GM21390 (cell line): ENCODE measurements at regions not wholly inside any gene's neighbourhood (a gene's known extent, or its start where the extent isn't known, plus 50 kb on each side); places are given as distances from the start of the nearest gene placed in this dataset.

Experiments
- ATAC-seq: cut with Tn5 transposase; IDR thresholded peaks from one replicate; pipeline ENCODE4 v1.9.1; 2021; ENCODE audit not compliant: unreplicated experiment

DNA sequence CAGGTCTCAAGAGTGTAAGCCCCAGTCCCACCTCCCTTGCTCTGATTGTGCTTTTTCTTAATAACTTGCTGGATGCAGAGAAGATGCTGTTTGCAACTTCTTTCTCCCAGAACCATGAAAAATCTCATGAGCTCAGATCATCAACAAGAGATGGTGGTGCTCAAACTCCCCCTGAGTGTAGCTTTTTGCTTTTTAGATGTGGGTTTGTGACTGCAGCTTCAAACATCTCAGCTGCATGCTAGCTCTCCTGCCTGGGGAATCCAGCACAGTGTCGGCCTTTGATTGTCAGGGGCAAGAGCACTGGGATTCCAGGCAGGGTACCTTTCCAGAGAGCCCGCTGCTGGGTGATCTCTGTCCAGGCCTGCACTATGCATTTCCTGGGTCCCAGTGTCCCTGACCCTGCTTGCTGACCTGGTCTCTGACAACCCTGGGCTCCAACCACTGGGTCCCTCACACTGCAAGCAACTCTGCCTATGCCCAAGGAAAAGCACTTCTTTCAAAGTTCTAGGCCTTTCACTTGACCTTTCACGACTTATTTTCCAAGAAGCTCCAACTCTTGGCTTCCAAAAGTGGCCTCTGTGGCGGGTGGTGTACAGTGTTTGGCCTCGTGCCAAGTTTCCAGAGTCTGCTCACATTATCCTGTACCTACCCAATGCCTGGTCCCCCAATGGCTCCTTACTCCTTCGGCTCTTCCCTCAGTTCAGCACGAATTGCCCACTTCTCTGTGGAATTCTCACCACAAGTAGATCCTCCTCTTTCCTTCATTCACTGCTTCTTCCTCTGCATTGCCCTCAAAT, 69.7 kb upstream of the LY86 start:
- ATAC-seq, result no peak

DNA sequence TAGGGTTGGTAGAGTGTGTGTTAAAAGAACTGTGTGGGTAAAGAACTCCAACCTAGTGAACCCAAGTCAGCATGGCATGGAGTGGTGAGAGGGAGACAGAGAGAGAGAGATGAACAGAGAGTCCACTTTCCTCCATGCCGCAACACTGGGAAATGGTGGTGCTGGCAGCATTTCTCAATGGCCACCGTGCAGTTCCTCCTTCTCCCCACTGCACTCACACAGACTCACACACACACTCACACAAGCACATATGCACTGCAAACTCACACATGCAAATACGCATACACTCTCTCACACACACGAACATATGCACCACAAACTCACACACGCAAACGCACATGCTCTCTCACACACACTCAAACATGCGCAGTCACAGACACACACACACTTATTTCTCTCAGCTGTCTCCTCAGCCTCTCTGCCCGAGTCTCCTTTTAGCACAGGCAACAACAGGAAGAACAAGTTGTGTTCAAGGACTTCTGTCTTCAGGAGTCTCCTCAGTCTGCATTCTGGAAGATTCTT, 66.5 kb upstream of the LY86 start:
- ATAC-seq, result no peak

DNA sequence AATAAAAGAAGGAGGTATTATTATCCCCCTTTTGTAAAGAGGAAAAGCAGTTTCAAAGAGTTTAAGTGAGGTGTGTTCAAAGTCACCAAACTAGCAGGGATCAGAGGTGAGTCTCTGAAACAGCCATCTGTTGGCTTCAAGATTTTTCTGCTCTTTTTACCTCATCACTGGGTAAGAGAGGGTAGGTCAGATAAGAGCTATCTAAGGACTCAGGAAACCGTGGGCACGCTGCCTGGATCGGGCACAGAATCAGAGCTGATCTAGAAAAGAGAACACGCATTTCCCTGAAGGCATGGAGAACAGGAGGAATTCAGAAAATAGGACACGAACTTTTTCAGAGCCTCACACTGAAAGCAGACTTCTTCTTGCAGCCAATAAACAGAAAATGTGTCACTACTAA, 65.8 kb upstream of the LY86 start:
- ATAC-seq, result no peak

DNA sequence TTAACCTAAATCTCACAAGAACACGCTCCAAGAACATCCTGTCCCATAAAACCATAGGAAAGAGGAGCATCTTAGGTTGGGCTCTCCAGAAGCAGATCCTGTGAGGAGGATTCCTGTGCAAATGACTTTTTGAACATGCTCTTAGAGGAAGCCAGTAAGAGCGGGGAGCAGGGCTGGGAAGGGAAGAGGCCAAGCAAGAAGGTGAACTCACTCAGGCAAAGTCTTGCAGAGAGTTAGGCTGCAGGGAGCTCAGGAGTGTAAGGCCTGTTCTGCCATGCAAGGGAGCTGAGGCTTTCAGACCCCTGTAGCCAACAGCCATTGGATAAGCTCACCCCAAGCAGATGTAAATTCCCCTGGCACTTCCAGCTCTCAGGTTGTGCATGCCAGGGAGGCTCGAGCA, 63.6 kb upstream of the LY86 start:
- no peak for ATAC-seq

DNA sequence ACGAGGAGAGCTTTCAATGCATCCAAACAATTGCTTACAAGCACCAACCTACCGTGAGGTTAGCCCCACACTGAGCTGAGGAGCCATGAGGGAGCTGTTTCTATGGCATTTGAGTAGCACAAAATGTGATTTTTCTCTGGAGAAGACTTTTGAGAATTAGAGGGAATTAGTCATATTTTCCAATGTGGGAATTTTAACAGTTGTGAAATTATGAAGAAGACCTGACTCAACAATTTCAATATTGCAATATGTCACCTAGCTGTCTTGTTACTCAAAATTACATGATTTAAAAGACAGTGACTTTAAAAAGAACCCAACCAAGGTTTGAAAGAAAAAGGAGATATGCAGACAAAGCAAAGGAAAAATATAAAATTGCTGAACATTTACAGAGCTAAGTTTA, 62.6 kb upstream of the LY86 start:
- ATAC-seq, result no peak

DNA sequence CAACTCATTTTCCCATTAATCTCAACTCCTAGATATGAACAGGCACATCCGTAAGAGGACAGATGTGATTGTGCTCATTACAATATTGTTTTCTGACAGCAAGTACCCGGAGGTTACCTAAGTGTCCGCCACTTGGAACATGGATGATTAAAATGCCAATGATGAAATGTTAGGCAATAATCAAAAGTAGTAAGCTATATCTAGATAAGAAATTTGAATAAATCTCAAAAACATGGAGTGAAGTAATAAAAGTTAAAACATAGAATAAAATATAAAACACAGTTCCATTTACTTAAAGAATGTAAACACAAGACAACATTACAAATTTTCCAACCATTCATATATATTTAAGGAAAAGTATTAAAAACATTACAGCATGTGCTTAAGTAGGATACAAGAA, 59.2 kb upstream of the LY86 start:
- ATAC-seq, result no peak

DNA sequence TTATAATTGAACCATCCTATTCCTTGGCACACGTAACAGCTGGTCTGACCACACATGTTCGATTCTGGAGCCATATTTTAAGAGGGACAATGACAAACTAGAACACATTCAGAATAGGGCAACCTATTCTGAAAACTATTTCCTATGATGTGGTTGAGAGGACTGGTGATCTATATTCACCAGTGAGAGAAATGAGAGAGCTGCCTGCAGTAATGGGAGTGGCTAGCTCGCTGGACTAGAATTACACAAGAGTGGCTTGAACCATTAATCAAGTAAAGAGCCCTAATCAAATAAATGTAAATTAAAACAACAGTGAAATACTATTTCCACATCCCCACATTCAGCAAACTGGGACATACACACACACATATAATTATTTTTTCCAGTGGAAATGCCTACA, 55.3 kb upstream of the LY86 start:
- ATAC-seq, result no peak

DNA sequence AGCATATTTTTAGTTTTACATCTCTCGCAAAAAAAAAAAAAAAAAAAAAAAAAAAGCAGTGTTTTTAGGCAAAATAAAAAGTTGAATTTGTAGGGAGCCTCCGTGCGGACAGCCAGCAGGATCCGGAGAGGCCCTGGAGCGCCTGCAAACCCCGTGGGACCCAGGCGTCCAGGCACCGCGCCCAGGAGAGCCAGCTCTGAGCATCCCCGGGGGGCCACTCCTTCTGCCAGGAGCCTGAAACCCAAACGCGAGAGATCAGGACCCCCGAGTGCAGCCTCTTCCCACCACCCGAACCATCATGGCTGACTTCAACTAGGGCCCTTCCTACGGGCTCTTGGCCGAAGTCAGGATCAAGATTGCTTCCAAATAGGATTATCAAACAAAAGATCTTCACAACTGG, 54.1 kb upstream of the LY86 start:
- ATAC-seq, result no peak

DNA sequence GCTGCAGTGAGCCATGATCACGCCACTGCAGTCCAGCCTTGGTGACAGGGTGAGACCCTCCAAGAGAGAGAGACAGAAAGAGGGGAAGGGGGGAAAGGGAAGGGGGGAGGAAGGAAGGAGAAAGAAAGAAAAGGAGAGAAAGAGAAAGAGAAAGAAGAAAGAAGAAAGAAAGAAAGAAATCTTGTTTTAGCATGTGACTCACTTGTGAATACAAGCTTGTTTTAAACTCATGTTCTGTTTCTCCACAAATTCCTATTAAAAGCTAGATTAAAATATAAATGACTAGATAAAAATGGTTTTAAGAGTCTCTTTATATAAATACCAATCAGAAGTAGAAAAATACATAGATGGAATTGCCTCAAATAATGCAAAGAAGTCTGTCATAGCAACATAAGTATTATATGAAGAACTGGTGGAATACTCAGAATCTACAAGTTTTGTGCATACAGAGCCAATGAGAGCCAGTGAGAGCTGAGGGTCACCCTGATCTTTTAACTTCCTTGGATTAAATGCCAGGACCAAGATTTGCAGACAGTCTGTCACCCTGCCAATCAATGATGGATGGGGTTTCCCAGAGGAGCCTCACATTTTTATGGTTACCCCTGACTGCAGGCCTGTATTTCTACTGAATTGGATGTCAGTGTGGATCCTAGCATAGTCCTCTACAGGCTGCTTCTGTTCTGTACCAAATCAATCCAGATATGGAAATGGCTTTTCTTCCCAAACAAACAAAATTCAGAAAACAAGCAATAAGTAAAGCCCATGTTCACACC, 50.8 kb upstream of the LY86 start:
- no peak for ATAC-seq

DNA sequence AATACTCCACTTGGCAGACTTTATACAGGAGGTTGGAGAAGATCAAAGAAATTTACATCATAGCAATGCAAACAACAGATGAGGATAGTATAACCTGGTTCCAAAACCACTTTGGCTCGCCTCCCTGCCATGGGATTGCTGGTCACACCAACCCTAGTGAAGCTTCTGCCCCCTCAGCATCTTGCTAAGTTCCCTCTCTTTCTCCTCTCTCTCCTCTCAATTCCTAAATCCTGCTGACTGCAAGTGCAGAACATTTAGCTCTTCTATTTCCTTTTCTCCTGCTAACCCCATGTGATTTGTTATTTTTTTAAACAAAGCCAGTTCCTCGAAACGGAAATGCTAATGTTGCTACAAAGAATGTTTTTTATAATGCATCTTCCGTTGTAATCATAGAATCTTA, 50.3 kb upstream of the LY86 start:
- no peak for ATAC-seq
